HG02763 (cell line): ENCODE measurements at regions not wholly inside any gene's neighbourhood (a gene's known extent, or its start where the extent isn't known, plus 50 kb on each side); places are given as distances from the start of the nearest gene placed in this dataset.

Experiments
- ATAC-seq: cut with Tn5 transposase; IDR thresholded peaks from one replicate; pipeline ENCODE4 v1.9.1; 2021; ENCODE audit warnings: mild to moderate bottlenecking, moderate library complexity; ENCODE audit not compliant: unreplicated experiment

DNA sequence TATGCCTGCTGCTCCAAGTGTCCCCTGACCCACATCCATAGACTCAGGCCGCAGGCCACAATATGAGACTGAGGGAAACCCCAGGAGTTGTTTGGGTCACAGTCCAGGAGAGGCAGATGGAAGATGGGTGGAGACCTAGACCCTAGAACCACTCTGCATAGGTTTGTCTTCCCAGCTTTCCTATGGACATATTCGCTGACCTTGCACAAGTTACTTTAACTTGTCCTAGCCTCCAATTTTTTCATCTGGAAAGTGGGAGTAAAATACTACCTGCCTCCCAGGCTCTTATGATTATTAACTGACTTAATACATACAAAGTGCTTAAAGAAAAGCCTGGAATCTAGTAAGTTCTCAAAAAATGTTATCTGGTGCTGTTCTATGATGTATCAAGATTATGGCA is 157.1 kb upstream of the IFNG-AS1 start:
- ATAC-seq: no peak

DNA sequence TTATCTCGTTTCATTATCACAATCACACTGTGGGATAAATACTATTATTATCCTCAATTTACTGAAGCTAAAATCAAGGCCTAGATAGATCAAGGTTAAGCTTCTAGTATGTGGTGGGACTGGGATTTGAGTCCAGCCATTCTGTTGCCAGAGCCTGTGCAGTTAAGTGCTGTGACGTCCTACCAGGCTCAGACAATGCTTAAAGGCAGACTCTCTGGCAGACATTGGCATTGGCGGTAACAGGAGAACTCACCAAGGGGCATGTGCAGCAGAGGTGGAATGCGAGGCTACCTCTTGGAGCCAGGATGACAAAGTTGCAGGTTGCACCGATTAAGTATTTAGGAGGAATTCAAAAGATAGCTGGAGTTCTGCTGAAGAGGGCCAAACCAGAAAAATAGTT is 155.6 kb upstream of the IFNG-AS1 start:
- ATAC-seq: no peak

DNA sequence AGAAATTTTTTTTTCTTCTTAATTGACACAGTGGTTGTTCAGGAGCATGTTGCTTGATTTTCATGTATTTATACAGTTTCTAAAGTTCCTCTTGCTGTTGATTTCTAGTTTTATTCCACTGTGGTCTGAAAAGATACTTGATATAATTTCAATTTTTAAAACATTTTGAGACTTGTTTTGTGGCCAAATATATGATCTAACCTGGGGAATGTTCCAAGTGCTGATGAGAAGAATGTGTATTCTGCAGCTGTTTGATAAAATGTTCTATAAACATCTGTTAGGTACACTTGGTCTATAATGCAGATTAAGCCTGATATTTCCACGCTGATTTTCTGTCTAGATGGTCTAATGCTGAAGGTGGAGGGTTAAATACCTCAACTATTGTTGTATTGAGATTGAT is 151.4 kb upstream of the IFNG-AS1 start:
- ATAC-seq: no peak

DNA sequence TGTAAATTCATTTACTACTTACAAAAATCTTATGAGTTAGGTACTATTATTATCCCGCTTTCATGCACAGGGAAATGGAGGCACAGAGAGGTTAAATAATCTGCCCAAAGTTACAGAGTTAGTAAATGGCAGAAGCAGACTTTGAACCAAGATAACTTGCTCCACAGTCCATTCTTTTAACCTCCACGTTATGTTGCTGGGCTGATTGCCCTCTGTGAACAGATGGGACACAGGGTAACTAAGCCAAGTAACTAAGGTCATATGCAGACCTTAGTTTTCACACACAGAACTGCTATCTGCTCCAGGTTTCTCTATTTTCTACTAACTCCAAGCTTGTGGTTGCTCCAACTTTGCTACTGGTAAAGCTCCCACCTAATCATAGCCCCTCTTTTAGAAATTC is 147.1 kb upstream of the IFNG-AS1 start:
- ATAC-seq: no peak

DNA sequence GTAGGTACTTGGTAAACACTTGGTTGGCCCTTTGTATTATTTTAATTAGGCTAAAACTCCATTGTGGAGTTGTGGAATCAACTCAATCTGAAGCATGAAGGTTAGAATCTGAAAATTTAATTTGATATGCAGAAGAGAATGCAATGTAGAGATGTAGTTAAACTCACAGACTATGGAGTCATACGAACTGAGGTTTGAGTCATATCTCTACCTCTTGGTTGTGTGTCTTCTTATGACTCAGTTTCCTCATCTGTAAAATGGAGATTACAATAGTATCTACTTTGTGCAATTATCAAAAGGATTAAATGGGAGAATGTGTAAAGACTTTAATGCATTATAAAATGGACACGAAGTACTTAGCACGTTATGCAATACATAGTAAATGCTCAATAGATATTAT is 146.0 kb upstream of the IFNG-AS1 start:
- ATAC-seq: no peak

DNA sequence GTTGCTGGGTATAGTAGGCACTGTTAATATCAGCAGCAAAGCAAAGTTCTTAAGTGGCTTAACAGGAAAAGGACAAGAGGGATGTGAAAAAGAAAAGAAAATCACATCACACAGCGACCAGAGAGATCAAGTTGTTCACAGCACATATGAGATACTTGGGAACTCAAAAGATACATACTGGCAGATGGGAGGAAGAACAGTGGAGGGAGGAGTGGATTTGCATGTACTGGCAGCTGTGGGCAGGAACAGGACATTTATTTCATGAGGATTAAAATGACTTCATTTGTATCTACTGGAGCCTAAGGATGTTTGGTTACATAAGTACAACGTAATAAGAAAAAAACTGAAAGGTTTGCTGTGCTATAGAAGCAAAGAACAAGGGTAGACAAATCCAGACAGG is 136.5 kb upstream of the IFNG-AS1 start:
- no peak for ATAC-seq

DNA sequence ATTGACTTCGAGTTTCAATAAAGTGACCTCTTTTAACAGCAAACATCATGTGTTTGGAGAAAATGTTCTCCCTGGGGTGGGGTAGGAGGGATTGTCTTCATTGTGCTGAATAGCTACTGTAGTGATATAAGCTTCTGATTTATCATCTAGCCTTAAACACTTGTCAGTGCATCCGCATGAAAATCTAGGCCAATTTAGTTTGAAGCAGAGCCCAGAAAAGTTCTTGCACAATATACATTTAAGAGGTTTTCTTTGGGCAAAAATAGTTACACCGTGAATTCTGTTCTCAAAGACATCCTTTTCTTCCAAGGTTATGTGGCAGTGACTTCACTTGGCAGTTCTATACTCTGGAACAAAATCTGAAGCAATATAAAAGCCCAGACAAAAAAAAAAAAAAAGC is 136.0 kb upstream of the IFNG-AS1 start:
- no peak for ATAC-seq

DNA sequence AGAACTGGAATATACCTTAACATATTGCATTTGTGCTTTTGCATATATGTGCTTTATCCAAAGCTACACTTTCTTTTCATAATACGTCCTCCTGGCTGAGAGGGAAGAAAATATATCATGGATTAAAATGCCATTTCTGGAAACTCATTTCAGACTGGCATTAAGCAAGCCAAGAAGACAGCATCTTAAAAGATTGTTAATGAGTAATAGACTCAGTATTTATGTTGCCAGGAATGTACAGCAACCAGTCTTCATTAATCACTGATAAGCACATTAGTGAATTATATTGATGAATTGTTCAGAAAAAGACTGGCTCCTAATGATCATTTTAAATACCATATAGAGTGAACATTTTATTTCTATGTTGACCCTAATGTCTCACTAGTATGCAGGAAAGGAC is 134.9 kb upstream of the IFNG-AS1 start:
- ATAC-seq: no peak

DNA sequence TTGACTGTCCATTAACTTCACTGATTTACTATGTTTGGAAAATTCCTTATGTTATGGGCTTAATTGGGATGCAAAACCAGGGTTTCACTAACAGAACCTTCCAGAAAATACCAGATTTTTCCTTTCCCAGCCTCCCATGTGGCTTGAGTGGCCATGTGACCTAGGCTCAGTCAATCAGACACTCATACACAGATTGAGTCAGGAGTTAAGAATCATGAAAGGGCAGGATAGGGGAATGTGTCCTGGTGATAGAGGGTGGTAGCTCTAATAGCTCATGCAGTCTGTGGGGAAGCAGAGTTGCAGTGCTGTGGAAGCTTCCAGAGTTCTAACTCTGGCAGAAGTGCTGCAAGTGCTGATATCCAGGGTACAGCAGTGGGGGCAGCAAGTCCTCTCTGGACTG is 134.1 kb upstream of the IFNG-AS1 start:
- no peak for ATAC-seq

DNA sequence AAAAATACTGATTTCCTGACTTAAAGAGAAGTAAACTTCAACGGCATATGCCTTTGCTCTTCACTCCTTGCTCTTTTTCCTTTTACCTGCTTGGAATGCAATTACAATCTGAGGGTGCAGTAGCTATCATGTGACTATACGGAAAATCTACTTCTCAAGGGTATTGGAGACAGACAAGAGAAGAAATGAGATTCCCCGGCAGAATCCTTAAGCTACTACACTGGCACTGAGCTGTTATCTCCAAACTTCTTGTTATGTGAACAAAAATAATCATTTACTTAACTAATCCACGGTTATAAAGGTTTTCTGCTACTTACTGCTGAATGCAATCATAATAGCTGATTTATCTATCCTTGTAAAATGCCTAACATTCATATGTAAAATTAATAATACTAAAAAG is 118.0 kb upstream of the IFNG-AS1 start:
- ATAC-seq: no peak

DNA sequence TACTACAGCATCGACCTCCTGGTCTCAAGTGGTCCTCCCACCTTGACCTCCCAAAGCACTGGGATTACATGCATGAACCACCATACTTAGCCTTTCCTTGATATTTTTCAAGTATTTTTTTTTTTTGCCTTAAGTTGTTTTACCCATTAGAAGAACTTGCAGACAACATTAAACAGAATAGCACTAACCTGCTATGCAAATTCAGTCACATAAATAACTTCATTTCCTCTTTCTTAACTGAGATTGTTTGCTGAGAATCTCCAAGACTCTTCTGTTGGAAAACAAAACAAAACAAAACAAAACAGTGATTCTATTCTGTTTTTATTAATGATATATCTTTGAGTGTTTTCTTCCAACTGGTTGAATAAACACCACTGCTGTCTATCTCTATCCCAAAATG is 115.9 kb upstream of the IFNG-AS1 start:
- no peak for ATAC-seq

DNA sequence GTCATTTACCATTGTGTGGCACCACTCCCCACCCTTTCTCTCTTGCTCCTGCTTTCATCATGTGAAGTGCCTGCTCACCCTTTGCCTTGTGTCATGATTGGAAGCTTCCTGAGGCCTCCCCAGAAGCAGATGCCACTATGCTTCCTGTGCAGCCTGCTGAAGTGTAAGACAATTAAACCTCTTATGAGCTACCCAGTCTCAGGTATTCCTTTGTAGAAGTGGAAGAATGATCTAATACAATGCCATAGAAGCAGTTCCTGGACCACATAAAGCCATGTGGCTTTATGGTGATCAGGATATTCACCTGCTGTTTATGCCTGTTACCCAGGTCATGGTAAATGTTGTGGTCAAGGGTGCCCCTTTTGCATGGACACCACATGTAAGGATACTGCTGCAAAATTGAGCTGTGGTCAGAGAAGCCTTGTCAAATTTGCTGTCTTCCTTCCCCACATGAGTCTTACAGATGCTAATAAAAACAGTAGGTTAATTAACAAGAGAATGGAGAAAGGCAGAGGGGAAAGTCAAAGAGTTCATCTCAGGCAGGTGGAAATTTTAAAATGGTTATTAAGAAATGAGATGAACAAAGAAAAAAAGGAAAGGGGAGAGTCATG is 112.8 kb upstream of the IFNG-AS1 start:
- no peak for ATAC-seq

DNA sequence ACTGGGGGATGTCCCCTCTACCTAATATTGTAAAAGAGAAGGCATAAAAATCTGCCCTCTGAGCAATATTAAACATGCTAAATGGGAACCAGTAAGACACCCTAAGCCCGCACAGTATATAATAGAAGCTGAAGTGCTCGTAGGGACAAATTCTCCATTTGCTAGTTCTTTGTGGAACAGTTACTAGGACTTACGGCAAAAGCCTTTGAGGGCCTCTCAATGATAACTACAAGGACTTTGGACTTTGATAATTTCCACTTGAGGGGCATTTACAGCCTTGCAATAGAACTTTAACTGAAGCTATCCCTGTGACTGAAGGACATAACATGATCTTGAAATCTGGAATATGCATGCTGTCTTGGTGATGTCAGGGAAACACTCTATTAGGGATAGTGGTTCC is 111.5 kb upstream of the IFNG-AS1 start:
- no peak for ATAC-seq

DNA sequence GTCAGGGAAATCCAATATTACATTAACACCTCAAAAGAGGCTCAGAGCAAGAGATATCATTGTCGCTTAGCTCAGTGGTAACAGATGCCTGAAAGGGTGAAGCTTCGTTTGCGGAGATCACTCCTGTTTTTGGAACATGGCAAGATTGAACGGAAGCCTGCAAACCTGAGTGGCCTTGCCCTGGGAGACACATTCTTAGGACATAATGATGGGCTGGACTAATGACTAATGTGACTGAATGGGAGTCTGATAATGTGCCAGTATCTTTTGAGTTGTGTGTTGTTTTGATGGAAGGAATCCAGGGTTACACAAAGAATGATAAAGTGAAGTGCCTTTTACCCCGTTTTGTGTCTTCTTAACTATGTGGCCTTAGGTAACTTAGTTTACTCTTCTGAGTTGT is 109.3 kb upstream of the IFNG-AS1 start:
- ATAC-seq: no peak

DNA sequence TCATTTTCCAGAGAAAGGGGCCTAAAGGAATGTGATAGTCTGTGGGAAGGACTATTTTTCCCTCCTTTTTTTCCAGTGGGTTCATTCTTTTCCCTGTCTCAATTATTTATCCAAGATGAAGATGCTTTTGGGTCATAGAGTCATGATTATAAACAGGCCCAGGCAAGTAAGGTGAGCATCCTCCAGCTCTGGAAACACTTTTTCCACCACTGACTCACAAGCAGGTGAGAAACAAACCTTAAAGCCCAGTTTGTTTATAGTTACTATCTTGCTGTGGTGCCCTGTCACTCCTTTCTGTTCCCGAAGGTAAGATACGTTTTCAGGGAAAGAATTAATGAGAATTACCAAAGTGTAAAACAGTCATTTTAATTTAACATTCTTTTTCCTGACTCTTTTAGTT is 107.7 kb upstream of the IFNG-AS1 start:
- ATAC-seq: no peak

DNA sequence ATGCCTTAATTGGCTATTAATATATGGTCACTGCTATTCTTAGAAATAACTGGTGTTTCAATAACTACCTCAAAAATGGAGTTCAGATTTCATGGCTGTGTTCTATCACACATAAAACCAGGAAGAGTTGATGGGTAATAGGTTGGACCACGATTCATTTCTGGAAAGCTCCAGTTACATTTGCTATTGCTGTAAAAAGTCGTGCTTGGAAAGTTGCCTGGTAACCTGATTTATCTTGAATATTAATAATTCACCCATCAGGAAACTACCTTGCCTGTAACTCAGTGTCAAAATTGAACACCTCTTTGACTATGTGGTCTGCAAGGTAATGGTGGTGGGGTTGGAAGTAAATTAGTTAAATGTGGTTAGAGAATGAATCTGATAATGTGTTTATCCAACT is 104.7 kb upstream of the IFNG-AS1 start:
- no peak for ATAC-seq

DNA sequence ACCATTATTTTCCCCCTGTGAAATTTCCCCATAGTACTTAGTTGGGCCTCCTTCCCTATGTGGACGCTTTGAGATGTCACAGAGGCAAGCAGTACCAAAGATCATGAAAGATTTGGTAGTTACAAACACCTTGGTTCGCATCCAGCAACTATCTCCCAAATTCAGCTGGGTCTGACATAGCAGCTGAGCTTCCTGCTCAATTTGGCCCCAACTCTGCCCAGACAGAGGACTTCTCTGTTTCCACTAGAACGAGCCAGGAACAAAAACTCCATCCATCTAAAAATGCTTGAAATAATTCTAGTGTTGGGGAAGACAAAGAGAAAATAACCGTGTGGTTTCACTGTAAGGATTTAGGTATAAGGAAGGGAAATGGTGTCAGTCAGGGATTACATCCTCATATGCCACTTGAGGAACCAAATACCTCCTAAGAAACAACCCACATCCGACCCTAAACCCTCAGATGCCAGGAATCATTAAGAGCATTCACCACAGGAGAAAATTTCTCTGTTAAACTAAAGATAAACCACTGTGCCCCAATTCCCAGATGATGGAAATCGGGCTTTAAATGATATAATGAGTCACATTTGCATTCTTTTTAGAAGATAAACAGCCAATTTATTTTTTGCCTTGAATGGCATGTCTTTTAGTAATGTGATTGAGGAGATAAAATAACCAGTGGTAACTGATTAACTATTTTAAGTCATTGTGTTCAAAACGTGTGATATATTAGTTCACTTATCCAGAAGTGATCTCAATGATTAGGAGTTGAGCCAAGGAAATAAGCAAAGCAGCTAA is 103.7 kb upstream of the IFNG-AS1 start:
- no peak for ATAC-seq

DNA sequence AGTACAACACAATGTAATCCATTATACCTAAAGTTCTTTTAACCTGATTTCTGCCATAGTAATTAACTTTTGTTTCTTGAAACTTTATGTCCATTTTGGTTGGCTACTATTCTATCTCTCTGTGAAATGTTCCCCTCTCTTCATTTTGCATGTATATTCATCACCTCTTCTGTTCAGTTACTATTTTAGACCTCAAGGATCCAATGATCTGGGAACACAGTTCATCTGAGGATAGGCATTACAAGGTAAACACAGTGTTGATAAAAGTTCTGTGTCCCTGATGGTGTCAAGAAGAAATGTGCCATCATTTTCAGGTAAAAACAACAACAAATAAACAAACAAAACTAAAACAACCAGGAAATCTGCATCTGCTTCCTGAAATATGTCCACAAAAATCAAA is 102.2 kb upstream of the IFNG-AS1 start:
- ATAC-seq: no peak

DNA sequence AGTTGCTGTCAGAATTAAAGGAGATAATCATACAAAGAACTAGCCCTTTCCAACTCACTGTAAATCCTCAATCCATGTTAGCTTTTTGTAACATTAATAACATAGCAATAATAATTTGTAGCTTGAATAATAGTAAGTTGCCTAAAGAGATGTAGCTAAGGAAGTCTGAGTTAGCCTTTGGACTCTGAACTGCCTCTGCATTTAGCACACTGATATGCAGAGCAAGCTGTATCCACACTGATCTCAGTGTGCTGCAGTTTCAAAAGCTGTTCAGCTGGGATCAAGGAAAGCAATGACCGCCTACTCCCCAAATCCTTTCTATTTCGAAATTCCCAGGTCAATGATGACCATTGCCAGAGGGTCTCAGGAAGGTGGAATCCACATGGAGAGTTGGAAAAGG is 99.3 kb upstream of the IFNG-AS1 start:
- ATAC-seq: no peak

DNA sequence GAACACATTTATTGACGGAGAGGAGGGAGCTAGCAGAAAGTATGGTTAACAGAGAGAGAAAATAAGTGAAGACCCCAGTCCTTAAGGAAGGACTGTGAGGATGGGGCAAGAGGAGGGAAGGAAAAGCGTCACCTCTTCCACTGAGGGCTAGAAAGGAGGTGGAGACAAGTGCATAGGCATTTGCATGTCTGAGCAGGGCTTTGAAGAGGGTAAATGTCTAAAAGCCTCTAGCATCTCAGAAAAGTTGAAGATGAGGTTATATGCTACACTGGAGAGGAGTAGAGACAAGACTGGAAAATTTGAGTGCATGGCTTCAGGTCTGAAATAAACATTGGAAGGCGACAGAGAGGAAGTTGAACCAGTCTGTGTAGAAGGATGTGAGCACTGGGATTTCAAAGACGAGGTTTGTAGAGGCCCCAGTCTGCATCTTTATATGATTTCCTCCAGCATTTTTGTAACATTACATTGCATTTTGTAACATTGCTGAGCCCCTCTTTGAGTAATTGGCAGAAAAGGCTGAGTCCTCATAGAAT is 98.5 kb upstream of the IFNG-AS1 start:
- ATAC-seq: no peak

DNA sequence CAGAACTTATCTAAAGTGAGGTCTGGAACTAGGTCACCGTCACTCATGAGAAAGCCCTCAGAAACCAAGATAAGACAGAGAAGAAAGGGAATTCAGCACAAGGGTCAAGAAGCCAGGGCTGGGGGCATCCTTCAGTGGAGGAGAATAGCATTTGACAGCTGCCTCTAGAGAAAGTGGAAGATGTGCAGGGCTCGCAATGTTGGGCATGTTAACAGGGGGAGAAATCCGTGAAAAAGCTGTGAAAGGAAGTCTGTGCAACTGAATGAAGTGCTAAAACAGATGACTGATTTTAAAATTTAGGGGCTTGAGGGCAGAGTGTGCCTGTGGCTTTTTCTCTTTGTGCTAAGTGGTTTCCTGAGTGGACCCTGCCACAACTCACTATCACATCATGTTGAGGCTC is 97.7 kb upstream of the IFNG-AS1 start:
- ATAC-seq: no peak

DNA sequence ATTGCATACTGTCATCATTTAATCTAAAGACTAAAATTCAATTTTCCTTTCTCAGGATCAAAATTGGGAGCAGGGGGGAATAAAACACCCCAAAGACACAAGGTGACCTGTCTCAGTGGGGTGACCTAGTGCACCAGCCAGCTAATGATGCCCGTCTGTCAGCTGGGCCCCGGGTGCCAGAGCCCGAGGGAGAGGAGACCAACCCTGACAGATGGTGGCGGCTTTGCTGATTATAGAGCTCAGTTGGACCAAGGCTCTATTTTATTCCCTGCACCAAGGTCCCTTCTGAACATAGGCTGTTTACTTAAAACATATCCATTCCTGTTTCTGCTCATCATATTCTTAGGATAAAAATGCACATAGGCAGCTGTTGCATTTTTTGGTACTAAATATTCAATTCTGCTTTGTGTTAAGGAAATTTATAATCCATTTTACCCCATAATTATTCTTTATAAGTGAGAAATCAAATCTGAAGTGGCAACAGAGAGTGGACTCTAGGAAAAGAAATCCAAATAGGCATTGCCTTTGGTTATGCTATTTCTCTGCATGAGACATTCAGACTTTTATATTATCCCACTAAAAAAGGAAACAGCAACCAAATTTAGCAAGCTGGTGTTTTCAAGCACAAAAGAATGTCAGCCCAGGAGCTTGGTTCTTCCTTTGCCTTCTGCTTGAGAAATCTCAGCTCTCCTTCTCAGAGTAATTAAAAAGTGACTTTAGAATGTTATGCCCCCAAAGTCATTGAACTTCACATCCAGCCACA is 96.8 kb upstream of the IFNG-AS1 start:
- ATAC-seq: no peak
